ENCODE measurements at regions not wholly inside any gene's neighbourhood (a gene's known extent, or its start where the extent isn't known, plus 50 kb on each side); places are given as distances from the start of the nearest gene placed in this dataset.

DNA sequence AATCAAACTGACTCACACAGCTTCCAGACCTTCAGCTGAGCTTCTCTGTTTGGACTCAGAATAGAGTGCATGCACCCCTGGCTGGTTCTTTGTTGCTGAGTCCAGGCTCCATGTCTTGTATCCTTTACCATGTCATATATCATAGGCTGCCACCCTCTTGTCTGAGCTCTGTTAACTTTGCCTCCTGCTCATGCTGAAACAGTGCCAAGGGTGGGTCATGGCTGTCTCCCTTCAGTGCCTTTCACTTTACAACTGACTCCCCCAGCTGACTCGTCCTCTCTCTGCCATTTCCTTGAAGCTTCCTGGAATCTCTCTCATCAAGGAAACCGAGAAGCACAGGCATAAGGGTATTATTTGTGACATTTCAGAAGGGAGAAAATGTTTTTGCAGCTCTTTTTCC lies 885.3 kb downstream of the TTLL7 start:
- ATAC-seq (ENCODE audit: poor library complexity) = no peak
- no peak for DNase-seq
- CTCF ChIA-PET = no interaction called here
- H3K4me1 Mint-ChIP-seq (ENCODE audit: low read depth) = no peaks in the 10 kb centered on the region
- H3K27me3 Mint-ChIP-seq = no peaks in the 10 kb centered on the region
- no peaks in the 10 kb centered on the region for H3K9me3 Mint-ChIP-seq
- intact Hi-C loops (cut with DNase I, micrococcal nuclease) = no loop called here
- no peak overlapping the region for H3K4me3 ChIP-seq (ENCODE audit: low read length)
- no peaks in the 10 kb centered on the region for H3K4me1 ChIP-seq (ENCODE audit: insufficient read depth, low read length)
- peaks cover 0 to 6% of the 10 kb centered on the region in 2 experiments for H3K9me3 ChIP-seq (ENCODE audit: control insufficient read depth in 1 of 2, insufficient read depth in 1 of 2, low read length in 2 of 2)
- no peak overlapping the region for H3K4me3 Mint-ChIP-seq
- H3K27ac Mint-ChIP-seq = no peak overlapping the region
- H3K36me3 Mint-ChIP-seq (ENCODE audit: low read depth) = no peaks in the 10 kb centered on the region
- no peaks in the 10 kb centered on the region for H3K27me3 ChIP-seq (ENCODE audit: control insufficient read depth in 1 of 2, insufficient read depth in 2 of 2, low read length in 2 of 2)
- H3K36me3 ChIP-seq (ENCODE audit: insufficient read depth, low read length) = no peaks in the 10 kb centered on the region
- H3K27ac ChIP-seq (ENCODE audit: low read depth in 1 of 2, low read length in 2 of 2) = no peak overlapping the region
- POLR2A ChIA-PET = no interaction called here
- TF ChIP-seq, protein P1, sequence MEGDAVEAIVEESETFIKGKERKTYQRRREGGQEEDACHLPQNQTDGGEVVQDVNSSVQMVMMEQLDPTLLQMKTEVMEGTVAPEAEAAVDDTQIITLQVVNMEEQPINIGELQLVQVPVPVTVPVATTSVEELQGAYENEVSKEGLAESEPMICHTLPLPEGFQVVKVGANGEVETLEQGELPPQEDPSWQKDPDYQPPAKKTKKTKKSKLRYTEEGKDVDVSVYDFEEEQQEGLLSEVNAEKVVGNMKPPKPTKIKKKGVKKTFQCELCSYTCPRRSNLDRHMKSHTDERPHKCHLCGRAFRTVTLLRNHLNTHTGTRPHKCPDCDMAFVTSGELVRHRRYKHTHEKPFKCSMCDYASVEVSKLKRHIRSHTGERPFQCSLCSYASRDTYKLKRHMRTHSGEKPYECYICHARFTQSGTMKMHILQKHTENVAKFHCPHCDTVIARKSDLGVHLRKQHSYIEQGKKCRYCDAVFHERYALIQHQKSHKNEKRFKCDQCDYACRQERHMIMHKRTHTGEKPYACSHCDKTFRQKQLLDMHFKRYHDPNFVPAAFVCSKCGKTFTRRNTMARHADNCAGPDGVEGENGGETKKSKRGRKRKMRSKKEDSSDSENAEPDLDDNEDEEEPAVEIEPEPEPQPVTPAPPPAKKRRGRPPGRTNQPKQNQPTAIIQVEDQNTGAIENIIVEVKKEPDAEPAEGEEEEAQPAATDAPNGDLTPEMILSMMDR (IDR thresholded peaks at IDR 0.05) = no peak

DNA sequence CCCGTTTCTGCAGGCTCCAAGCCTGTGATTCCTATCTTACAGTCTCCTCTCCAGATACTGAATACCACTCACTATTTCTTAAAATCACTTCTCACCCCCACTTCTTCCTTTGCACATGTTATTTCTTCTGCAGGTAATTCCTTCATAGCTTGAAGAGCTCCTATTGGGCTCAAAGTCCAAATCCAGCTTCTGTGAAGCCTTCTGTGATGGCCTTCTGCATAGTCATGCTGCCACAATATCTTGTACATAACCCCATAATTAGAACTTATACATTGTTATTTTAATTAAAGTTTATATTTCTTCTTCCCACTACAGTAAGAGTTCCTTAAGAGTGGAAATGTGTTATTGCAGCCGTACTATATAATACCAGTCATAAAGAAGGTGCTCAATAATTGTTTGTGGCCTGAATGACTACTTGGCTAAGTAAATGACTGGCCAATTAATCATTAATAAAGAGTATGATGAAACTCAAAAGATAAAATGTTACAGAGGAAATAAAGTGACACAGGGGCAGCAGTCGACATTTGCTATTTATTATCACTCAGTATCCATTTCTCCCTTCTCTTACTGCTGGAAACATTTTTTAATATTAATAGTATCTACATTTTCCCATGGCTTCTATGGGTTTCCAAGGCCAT lies 886.6 kb downstream of the TTLL7 start:
- intact Hi-C loops (cut with DNase I, micrococcal nuclease) = no loop called here
- H3K4me3 Mint-ChIP-seq = no peak overlapping the region
- Histone ChIP-seq H3K27me3 (ENCODE audit: control insufficient read depth in 1 of 2, insufficient read depth in 2 of 2, low read length in 2 of 2) (no peaks in the 10 kb centered on the region), H3K36me3 (ENCODE audit: insufficient read depth, low read length) (no peaks in the 10 kb centered on the region), H3K4me3 (ENCODE audit: low read length) (no peak overlapping the region), H3K27ac (ENCODE audit: low read depth in 1 of 2, low read length in 2 of 2) (no peak overlapping the region), H3K4me1 (ENCODE audit: insufficient read depth, low read length) (no peaks in the 10 kb centered on the region), H3K9me3 (ENCODE audit: control insufficient read depth in 1 of 2, insufficient read depth in 1 of 2, low read length in 2 of 2) (no peaks in the 10 kb centered on the region)
- no peaks in the 10 kb centered on the region for H3K27me3 Mint-ChIP-seq
- no peaks in the 10 kb centered on the region for H3K36me3 Mint-ChIP-seq (ENCODE audit: low read depth)
- H3K9me3 Mint-ChIP-seq = no peaks in the 10 kb centered on the region
- no peaks in the 10 kb centered on the region for H3K4me1 Mint-ChIP-seq (ENCODE audit: low read depth)
- CTCF ChIA-PET = no interaction called here
- H3K27ac Mint-ChIP-seq = no peak overlapping the region
- DNase-seq (no peak), ATAC-seq (ENCODE audit: poor library complexity) (no peak)
- TF ChIP-seq, protein P1 (IDR thresholded peaks at IDR 0.05) = no peak
- POLR2A ChIA-PET = no interaction called here

DNA sequence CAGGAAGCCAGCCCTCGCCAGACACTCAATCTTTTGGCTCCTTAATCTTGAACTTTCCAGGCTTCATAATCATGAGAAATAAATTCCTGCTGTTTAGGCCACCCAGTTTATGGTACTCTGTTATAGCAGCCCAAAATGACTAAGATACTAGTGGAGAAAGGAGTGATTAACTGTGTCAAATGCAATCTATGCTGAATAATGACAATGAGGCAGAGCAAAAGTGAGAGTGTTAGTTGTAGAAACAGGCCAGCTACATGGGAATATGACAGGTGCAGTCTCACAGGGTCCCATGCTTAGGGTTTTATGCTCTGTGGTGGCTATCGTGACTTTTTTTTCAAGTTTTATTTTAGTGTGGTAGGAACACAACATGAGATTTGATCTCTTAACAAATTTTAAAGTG lies 888.8 kb downstream of the TTLL7 start:
- TF ChIP-seq, protein P1 (IDR thresholded peaks at IDR 0.05) = no peak
- ATAC-seq (ENCODE audit: poor library complexity) (no peak), DNase-seq (no peak)
- H3K27me3 Mint-ChIP-seq = no peaks in the 10 kb centered on the region
- no peaks in the 10 kb centered on the region for H3K4me1 Mint-ChIP-seq (ENCODE audit: low read depth)
- no peak overlapping the region for H3K4me3 Mint-ChIP-seq
- no peaks in the 10 kb centered on the region for H3K9me3 Mint-ChIP-seq
- no peaks in the 10 kb centered on the region for H3K36me3 ChIP-seq (ENCODE audit: insufficient read depth, low read length)
- CTCF ChIA-PET = no interaction called here
- no peak overlapping the region for H3K27ac ChIP-seq (ENCODE audit: low read depth in 1 of 2, low read length in 2 of 2)
- H3K27me3 ChIP-seq (ENCODE audit: control insufficient read depth in 1 of 2, insufficient read depth in 2 of 2, low read length in 2 of 2) = no peaks in the 10 kb centered on the region
- peaks cover 0 to 3% of the 10 kb centered on the region in 2 experiments for H3K9me3 ChIP-seq (ENCODE audit: control insufficient read depth in 1 of 2, insufficient read depth in 1 of 2, low read length in 2 of 2)
- no peak overlapping the region for H3K27ac Mint-ChIP-seq
- no peaks in the 10 kb centered on the region for H3K4me1 ChIP-seq (ENCODE audit: insufficient read depth, low read length)
- intact Hi-C loops (cut with DNase I, micrococcal nuclease) = no loop called here
- POLR2A ChIA-PET = no interaction called here
- no peaks in the 10 kb centered on the region for H3K36me3 Mint-ChIP-seq (ENCODE audit: low read depth)
- no peak overlapping the region for H3K4me3 ChIP-seq (ENCODE audit: low read length)
